ENCODE measurements at regions not wholly inside any gene's neighbourhood (a gene's known extent, or its start where the extent isn't known, plus 50 kb on each side); places are given as distances from the start of the nearest gene placed in this dataset.

DNA sequence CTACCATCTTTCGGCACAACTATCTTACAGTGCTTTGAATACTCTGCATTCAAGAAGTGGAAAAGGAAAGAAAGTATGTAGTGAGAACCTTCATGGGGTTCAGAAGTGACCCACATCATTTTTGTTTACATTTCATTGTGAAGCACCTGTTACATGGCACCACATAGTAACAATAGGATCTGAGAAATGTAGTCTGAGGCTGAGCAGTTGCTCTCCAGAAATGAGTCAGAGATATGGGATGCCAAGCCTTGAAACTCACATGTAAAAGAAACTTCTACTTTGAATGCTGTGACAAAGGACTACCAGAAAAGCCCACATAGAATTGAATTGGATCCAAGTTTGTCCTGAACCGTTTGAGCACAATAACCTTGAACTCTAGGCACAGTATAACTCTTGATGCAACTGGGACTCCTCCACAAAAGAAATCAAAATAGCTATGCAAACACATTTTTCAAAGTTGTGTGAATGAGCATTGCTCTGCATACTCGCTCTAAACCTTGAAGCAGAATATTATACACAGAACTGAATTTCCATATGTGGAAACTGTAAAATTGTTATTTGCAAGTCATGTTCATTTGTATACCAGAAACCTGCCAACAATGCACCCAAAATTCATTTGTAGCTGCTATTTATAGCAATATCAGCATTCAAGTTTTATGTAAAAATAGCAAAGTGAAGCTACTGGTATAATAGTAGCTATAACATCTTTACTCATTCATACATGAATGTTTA lies 400.9 kb upstream of the POU3F2 start:
- Histone ChIP-seq H3K27ac (no peak overlapping the region), H3K4me1 (replicated peaks in 1 of 2) (no peaks in the 10 kb centered on the region), H3K9me3 (replicated peaks in 1 of 3) (no peaks in the 10 kb centered on the region), H3K27me3 (no peaks in the 10 kb centered on the region), H3K36me3 (replicated peaks in 1 of 2) (no peaks in the 10 kb centered on the region), H3K4me3 (no peak overlapping the region)
- intact Hi-C loops (cut with DNase I) = no loop called here
- DNase-seq = no peak
- TF ChIP-seq POLR2A (IDR thresholded peaks at IDR 0.05) = no peak
- TF ChIP-seq, protein P1, sequence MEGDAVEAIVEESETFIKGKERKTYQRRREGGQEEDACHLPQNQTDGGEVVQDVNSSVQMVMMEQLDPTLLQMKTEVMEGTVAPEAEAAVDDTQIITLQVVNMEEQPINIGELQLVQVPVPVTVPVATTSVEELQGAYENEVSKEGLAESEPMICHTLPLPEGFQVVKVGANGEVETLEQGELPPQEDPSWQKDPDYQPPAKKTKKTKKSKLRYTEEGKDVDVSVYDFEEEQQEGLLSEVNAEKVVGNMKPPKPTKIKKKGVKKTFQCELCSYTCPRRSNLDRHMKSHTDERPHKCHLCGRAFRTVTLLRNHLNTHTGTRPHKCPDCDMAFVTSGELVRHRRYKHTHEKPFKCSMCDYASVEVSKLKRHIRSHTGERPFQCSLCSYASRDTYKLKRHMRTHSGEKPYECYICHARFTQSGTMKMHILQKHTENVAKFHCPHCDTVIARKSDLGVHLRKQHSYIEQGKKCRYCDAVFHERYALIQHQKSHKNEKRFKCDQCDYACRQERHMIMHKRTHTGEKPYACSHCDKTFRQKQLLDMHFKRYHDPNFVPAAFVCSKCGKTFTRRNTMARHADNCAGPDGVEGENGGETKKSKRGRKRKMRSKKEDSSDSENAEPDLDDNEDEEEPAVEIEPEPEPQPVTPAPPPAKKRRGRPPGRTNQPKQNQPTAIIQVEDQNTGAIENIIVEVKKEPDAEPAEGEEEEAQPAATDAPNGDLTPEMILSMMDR (IDR thresholded peaks at IDR 0.05) = no peak
- WGBS, 4 donors = 59 to 71% (median 63%) methylated on average over 3 of the region's 3 CpGs

DNA sequence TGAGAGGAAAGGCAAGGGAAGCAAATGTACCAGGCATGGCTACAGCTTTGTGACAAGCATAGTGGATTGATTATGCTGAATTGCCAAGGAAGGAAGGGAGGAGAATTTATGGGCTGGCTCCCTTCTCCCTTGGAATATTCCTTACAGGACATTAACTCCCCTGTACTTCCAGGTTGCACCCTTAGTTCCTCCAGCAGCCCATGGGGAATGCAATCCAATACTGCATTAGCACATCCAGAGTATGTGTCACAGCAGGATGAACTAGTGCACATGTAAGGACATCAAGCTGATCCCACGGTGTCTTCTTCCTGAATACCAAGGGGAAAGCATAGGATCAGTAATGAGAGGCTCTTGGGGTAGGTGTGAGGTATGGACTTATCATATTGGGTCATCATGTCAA lies 390.7 kb upstream of the POU3F2 start:
- Histone ChIP-seq H3K4me3 (no peak overlapping the region), H3K27ac (no peak overlapping the region), H3K36me3 (replicated peaks in 1 of 2) (no peaks in the 10 kb centered on the region), H3K27me3 (no peaks in the 10 kb centered on the region), H3K4me1 (replicated peaks in 1 of 2) (no peaks in the 10 kb centered on the region), H3K9me3 (replicated peaks in 1 of 3) (no peaks in the 10 kb centered on the region)
- TF ChIP-seq, protein P1 (IDR thresholded peaks at IDR 0.05) = no peak
- no peak for TF ChIP-seq POLR2A (IDR thresholded peaks at IDR 0.05)
- intact Hi-C loops (cut with DNase I) = no loop called here
- 63 to 83% (median 76%) methylated on average over 1 of the region's 1 CpG for WGBS, 4 donors
- DNase-seq = no peak

DNA sequence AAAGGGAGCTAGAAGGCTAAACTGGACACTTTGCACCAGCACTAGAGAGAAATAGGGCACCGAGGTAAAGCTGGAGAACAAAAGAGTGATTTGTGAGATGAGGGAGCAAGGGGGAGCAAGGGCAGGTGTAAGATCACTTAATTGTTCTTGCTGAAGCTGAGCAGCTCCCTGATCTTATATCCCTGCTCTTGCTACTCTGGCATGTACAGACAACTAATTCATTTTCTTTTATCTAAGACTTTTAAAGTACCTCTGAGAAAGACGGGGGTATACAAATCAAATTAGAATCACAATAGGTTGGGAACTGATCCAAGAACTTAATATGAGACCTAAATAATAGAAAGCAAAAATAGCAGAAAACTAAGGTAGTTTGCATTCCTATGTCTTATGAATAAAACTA lies 381.7 kb upstream of the POU3F2 start:
- Histone ChIP-seq H3K9me3 (replicated peaks in 1 of 3) (no peaks in the 10 kb centered on the region), H3K27me3 (no peaks in the 10 kb centered on the region), H3K4me3 (no peak overlapping the region), H3K4me1 (replicated peaks in 1 of 2) (no peaks in the 10 kb centered on the region), H3K27ac (no peak overlapping the region), H3K36me3 (replicated peaks in 1 of 2) (no peaks in the 10 kb centered on the region)
- TF ChIP-seq, protein P1 (IDR thresholded peaks at IDR 0.05) = no peak
- no peak for TF ChIP-seq POLR2A (IDR thresholded peaks at IDR 0.05)
- DNase-seq = no peak
- intact Hi-C loops (cut with DNase I) = no loop called here
- 28 to 31% (median 30%) methylated on average over 2 of the region's 2 CpGs for WGBS, 4 donors

DNA sequence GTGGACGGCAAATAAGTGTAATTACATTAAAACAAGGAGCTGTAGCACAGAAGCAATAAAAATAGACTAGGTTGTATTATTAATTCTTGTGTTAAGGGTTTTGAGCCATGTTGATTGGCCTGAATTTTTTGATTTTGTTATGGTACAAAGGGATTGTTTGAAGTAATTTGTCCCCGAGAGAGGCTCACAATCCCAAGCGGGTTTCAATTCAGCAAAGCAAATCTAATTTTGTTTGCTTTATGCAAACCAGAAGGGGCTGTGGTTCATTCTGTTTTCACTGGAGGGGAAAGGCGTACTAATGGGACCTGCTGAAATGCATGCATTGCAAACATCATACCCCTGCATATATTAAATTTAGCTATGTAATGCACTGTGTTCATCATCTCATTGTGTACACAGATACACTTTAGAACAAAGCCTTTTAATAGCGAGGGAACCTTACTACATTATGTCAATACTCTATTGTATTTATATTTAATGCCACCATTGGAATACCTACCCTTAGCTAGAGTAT lies 379.5 kb upstream of the POU3F2 start:
- H3K36me3 ChIP-seq (replicated peaks in 1 of 2) = no peaks in the 10 kb centered on the region
- H3K4me3 ChIP-seq = no peak overlapping the region
- TF ChIP-seq POLR2A (IDR thresholded peaks at IDR 0.05) = no peak
- TF ChIP-seq, protein P1 (IDR thresholded peaks at IDR 0.05) = no peak
- no peak for DNase-seq
- no peaks in the 10 kb centered on the region for H3K4me1 ChIP-seq (replicated peaks in 1 of 2)
- WGBS, 4 donors = 75 to 85% (median 80%) methylated on average over 5 of the region's 5 CpGs
- H3K27me3 ChIP-seq = no peaks in the 10 kb centered on the region
- no peak overlapping the region for H3K27ac ChIP-seq
- H3K9me3 ChIP-seq (replicated peaks in 1 of 3) = no peaks in the 10 kb centered on the region
- intact Hi-C loops (cut with DNase I) = no loop called here
